Chondrocyte (in vitro differentiated cells): ENCODE measurements at regions not wholly inside any gene's neighbourhood (a gene's known extent, or its start where the extent isn't known, plus 50 kb on each side); places are given as distances from the start of the nearest gene placed in this dataset.
"Not testable (repeated sequence)": the region's sequence is repeated elsewhere in the genome, so short reads cannot be mapped to it uniquely, and the experiment has no call there.

Experiments
- DNase-seq: peaks from one replicate; pipeline ENCODE4 v3.0.0; 2021; ENCODE audit warnings: mixed read lengths, low spot score
- H3K27ac Mint-ChIP-seq: one replicate; pipeline ENCODE4 v1.8.0; 2021; ENCODE audit warnings: mild to moderate bottlenecking, moderate library complexity, mixed read lengths; ENCODE audit not compliant: unreplicated experiment
- H3K27me3 Mint-ChIP-seq: 2 replicates; pipeline ENCODE4 v1.8.0; 2021; ENCODE audit warnings: low read depth, mixed read lengths
- H3K36me3 Mint-ChIP-seq: 2 replicates; pipeline ENCODE4 v1.8.0; 2021; ENCODE audit warnings: low read depth, mixed read lengths
- H3K4me1 Mint-ChIP-seq: 2 replicates; pipeline ENCODE4 v1.8.0; 2021; ENCODE audit warnings: low read depth, mild to moderate bottlenecking, mixed read lengths
- H3K4me3 Mint-ChIP-seq: one replicate; pipeline ENCODE4 v1.8.0; 2021; ENCODE audit warnings: mild to moderate bottlenecking, moderate library complexity, mixed read lengths; ENCODE audit not compliant: unreplicated experiment
- H3K9me3 Mint-ChIP-seq: 2 replicates; pipeline ENCODE4 v1.8.0; 2021; ENCODE audit warnings: low read depth, mixed read lengths
- TF ChIP-seq, protein P1 (sequence below): fragments of 200-600 bp; sonication (generic); IDR thresholded peaks from 2 replicates; pipeline ENCODE4 v1.5.0; 2021; ENCODE audit warnings: antibody characterized with exemption, mild to moderate bottlenecking, moderate library complexity

- not testable (repeated sequence) for H3K9me3 Mint-ChIP-seq, H3K4me1 Mint-ChIP-seq, H3K27me3 Mint-ChIP-seq, DNase-seq, H3K4me3 Mint-ChIP-seq, H3K27ac Mint-ChIP-seq, H3K36me3 Mint-ChIP-seq
These were observed 66.3 kb downstream of the FAM72C start for GRCh38 chr1:143905214-143906179.

DNA sequence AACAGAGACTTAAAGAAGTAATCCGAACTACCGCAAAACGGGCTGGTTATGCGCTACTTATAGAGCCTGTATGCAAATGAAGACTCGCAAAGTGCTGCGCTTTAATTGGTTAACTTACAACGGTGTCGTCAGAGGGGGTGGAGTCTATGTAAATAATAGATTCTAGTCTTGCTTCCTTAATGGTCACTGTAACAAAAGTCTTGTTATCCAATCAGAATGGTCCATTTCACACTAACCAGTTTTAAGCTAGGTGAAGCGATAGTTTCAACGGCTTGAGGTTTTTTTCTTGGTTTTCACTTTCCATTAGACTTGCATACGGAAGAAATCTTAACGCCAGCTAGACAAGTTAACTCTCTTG lies 67.2 kb downstream of the FAM72C start:
- not testable (repeated sequence) for H3K27ac Mint-ChIP-seq

DNA sequence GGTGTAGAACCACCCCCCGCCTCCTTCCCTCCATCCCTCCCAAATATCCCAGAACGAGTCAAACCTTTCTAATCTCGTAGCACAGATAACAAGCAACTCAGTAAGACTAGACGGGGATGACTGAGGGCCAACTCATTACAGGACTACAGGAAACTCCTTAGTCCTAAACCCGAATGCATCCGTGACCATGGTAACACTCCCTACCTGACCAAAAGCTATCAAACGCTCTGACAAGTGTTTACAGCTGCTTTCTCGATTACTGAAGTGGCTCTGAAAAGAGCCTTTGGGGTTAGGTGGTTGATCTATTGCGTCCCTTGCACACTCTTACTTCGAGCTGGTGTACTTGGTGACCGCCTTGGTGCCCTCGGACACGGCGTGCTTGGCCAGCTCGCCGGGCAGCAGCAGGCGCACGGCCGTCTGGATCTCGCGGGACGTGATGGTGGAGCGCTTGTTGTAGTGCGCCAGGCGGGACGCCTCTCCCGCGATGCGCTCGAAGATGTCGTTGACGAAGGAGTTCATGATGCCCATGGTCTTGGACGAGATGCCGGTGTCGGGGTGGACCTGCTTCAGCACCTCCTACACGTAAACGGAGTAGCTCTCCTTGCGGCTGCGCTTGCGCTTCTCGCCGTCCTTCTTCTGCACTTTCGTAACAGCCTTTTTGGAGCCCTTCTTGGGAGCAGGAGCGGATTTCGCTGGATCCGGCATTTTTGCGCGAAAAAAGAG lies 67.7 kb downstream of the FAM72C start:
- not testable (repeated sequence) for DNase-seq, H3K9me3 Mint-ChIP-seq, H3K27me3 Mint-ChIP-seq, H3K4me3 Mint-ChIP-seq, H3K27ac Mint-ChIP-seq, H3K36me3 Mint-ChIP-seq, H3K4me1 Mint-ChIP-seq

More for the DNA sequence above, 67.2 kb downstream of the FAM72C start:
- H3K27me3 Mint-ChIP-seq, H3K9me3 Mint-ChIP-seq, H3K4me3 Mint-ChIP-seq, H3K4me1 Mint-ChIP-seq, DNase-seq, H3K36me3 Mint-ChIP-seq: not testable (repeated sequence)

DNA sequence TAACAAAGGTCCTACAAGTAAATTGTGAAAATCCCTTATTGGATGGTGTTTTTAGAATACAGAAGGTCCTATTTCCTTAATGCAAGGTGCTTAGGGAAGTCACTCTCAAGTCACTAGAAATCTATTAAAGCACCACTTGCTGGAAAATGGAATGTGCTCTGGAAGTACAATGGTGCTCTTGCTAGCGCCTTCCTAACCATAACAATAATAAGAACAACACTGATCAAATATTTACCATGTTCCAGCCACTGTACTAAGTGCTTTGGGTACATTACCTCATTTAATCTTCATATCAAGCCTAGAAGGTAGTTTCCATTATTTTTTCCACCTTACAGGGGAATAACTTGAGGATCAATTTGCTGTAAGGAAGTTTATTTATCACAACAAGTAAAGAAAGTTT lies 75.4 kb downstream of the FAM72C start:
- H3K4me1 Mint-ChIP-seq, H3K9me3 Mint-ChIP-seq, H3K27ac Mint-ChIP-seq, H3K27me3 Mint-ChIP-seq, DNase-seq, H3K36me3 Mint-ChIP-seq, H3K4me3 Mint-ChIP-seq: not testable (repeated sequence)

GRCh38 chr1:143884932-143885574 lies 86.7 kb downstream of the FAM72C start:
- not testable (repeated sequence) for H3K4me1 Mint-ChIP-seq, H3K4me3 Mint-ChIP-seq, H3K9me3 Mint-ChIP-seq, H3K27ac Mint-ChIP-seq, DNase-seq, H3K27me3 Mint-ChIP-seq, H3K36me3 Mint-ChIP-seq
- TF ChIP-seq, protein P1, sequence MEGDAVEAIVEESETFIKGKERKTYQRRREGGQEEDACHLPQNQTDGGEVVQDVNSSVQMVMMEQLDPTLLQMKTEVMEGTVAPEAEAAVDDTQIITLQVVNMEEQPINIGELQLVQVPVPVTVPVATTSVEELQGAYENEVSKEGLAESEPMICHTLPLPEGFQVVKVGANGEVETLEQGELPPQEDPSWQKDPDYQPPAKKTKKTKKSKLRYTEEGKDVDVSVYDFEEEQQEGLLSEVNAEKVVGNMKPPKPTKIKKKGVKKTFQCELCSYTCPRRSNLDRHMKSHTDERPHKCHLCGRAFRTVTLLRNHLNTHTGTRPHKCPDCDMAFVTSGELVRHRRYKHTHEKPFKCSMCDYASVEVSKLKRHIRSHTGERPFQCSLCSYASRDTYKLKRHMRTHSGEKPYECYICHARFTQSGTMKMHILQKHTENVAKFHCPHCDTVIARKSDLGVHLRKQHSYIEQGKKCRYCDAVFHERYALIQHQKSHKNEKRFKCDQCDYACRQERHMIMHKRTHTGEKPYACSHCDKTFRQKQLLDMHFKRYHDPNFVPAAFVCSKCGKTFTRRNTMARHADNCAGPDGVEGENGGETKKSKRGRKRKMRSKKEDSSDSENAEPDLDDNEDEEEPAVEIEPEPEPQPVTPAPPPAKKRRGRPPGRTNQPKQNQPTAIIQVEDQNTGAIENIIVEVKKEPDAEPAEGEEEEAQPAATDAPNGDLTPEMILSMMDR = peak; percentile 70

DNA sequence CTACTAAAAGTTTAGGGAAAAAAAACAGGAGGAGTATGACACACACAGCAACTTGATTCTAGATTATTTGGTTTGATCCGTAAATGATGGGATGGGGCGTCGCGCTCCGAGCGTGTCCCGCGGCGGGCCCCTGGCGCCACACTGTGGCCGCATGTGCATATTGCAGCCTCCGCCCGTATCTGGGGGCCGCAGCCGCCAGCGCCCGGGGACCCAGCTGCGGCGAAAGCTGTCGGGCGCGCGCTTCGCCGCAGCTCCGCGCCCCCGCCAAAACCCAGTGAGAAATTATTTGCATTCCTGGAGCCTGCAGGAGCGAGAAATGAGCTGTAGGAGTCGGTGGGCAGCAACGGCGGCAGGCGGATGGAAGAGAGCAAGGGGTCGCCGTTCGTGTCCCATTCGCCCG lies 87.3 kb downstream of the FAM72C start:
- H3K4me1 Mint-ChIP-seq, H3K36me3 Mint-ChIP-seq, H3K9me3 Mint-ChIP-seq, DNase-seq, H3K27ac Mint-ChIP-seq, H3K27me3 Mint-ChIP-seq: not testable (repeated sequence)
- TF ChIP-seq, protein P1 = peak; percentile 74
- H3K4me3 Mint-ChIP-seq = peak overlapping the region; percentile 56

DNA sequence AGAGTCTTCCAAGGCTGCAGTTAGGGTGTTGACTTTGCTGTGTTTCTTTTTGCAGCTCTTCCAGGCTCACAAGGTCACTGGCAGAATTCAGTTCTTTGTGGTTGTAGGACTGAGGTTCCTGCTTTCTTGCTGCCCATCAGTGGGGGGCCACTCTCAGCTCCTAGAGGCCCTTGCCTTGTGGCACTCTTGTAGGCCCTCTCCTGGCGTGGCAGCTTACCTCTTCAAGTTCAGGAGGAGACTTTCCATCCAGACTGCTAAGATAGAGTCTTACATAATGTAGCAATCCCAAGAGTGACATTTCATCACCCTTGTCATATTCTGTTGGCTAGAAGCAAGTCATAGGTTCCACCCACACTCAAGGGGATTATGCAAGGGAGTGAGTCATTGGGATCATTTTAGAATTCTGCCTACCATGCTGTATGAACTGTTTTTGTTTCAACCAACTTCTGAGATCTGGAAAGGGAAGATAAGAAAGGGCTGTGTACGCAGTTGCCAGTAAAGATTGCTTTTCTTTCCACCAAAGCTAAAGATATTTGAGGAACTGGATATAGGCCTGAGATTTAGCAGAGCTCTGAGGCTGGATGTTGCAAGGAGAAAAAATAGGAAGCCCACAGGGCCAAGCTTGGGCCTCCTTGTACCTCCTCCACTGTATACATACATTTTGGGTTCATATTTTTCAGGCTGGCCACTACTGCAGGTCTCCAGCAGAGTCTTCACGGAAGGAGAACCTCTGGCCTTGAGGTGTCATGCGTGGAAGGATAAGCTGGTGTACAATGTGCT lies 91.8 kb downstream of the FAM72C start:
- H3K4me3 Mint-ChIP-seq, H3K4me1 Mint-ChIP-seq, H3K36me3 Mint-ChIP-seq, H3K27me3 Mint-ChIP-seq, DNase-seq, H3K9me3 Mint-ChIP-seq, H3K27ac Mint-ChIP-seq: not testable (repeated sequence)

- H3K36me3 Mint-ChIP-seq, DNase-seq, H3K27ac Mint-ChIP-seq, H3K9me3 Mint-ChIP-seq, H3K4me1 Mint-ChIP-seq, H3K4me3 Mint-ChIP-seq, H3K27me3 Mint-ChIP-seq: not testable (repeated sequence)
These were observed 95.8 kb downstream of the FAM72C start for GRCh38 chr1:143875947-143876346.

DNA sequence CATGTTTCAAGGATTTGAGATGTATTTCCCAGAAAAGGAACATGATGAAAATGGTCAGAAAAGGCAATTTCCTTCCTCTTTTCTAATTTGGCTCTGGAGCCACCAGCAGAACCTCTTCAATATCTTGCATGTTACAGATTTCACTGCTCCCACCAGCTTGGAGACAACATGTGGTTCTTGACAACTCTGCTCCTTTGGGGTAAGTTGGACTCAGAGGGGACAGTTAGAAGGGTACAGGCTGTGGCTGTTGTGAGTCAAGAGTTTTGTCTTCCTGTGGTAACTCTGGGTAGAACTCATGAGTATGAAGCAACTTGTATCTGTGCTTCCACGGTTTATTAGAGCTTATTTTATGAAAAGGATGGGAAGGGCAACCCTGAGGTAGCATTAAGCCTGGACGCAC lies 97.2 kb downstream of the FAM72C start:
- not testable (repeated sequence) for H3K27ac Mint-ChIP-seq, H3K36me3 Mint-ChIP-seq, H3K9me3 Mint-ChIP-seq, H3K4me3 Mint-ChIP-seq, DNase-seq, H3K27me3 Mint-ChIP-seq, H3K4me1 Mint-ChIP-seq

DNA sequence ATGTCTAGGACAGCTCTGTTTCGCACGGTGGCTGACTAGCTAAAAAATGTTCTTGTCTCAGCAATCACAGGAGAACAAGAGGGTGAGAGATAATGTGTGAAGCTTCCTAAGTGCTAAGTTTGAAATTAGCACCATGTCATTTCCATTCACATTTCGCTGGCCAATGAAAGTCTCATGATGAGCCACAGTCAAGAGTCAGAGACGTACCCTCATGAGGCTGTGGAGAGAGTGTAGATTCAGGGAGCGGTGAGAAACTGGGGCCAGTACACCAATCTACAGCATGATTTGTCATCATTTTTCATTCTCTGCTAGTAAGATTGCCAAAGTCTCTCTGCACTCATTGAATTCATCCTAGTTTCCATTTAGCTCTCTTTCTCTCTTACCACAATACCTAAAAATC lies 98.1 kb downstream of the FAM72C start:
- H3K4me1 Mint-ChIP-seq, H3K9me3 Mint-ChIP-seq, H3K27ac Mint-ChIP-seq, H3K36me3 Mint-ChIP-seq, H3K4me3 Mint-ChIP-seq, DNase-seq, H3K27me3 Mint-ChIP-seq: not testable (repeated sequence)
